PC-3 (cell line): ENCODE measurements at regions not wholly inside any gene's neighbourhood (a gene's known extent, or its start where the extent isn't known, plus 50 kb on each side); places are given as distances from the start of the nearest gene placed in this dataset.

ENCODE experiments used
- ATAC-seq: fragments of 200-7000 bp; cut with Tn5 transposase; 2 replicates; pipeline ENCODE4 v1.9.1; 2020; ENCODE audit warnings: mild to moderate bottlenecking, moderate library complexity
- BruUV-seq: library from RNA; stranded (reverse); fragments of 400-500 nt; replicated peaks from 2 replicates; lab custom pipeline; 2021; lab: Mats Ljungman, UMichigan
- CTCF ChIA-PET: fragments of 300-600 bp; sonication (Branson Sonifier 250); formaldehyde crosslinking; loops from one replicate; lab custom pipeline; 2022; ENCODE audit warnings: antibody characterized with exemption; lab: Charles Lee
- POLR2A ChIA-PET: fragments of 300-600 bp; sonication (Branson Sonifier 250); formaldehyde crosslinking; loops from one replicate; lab custom pipeline; 2022; ENCODE audit warnings: antibody characterized with exemption; ENCODE audit not compliant: unreplicated experiment; lab: Charles Lee
- DNase-seq: peaks from one replicate; pipeline ENCODE4 v3.0.0-alpha.2; 2015
- H2AFZ ChIP-seq: fragments of 300-600 bp; sonication (generic); 2 replicates; pipeline ENCODE4 v1.6.0; 2016; ENCODE audit warnings: antibody characterized with exemption, low read length
- H3F3A ChIP-seq: fragments of 300-600 bp; sonication (generic); one replicate; pipeline ENCODE4 v1.6.0; 2017; ENCODE audit warnings: antibody characterized with exemption, low read length, control low read depth, mild to moderate bottlenecking; ENCODE audit not compliant: unreplicated experiment
- H3K27ac ChIP-seq: fragments of 300-600 bp; sonication (generic); 2 replicates; pipeline ENCODE4 v1.5.1; 2016; ENCODE audit warnings: mild to moderate bottlenecking, low read length
- H3K27me3 ChIP-seq: fragments of 300-600 bp; sonication (generic); 2 replicates; pipeline ENCODE4 v1.6.1; 2016; ENCODE audit warnings: low read length, mixed read lengths
- H3K36me3 ChIP-seq: fragments of 300-600 bp; sonication (generic); 2 replicates; pipeline ENCODE4 v1.6.1; 2016; ENCODE audit warnings: low read depth, mixed run types, low read length, mixed read lengths
- H3K4me1 ChIP-seq: fragments of 300-600 bp; sonication (generic); 2 replicates; pipeline ENCODE4 v1.5.1; 2016; ENCODE audit warnings: low read length; ENCODE audit not compliant: insufficient read depth
- H3K4me2 ChIP-seq: fragments of 300-600 bp; sonication (generic); 2 replicates; pipeline ENCODE4 v1.6.0; 2016; ENCODE audit warnings: low read length
- H3K4me3 ChIP-seq: fragments of 300-600 bp; sonication (generic); 2 replicates; pipeline ENCODE4 v1.5.1; 2016; ENCODE audit warnings: mild to moderate bottlenecking, low read length, mixed read lengths
- H3K79me2 ChIP-seq: fragments of 300-600 bp; sonication (generic); 2 replicates; pipeline ENCODE4 v1.6.1; 2017; ENCODE audit warnings: low read length, mixed read lengths
- H3K9ac ChIP-seq: fragments of 300-600 bp; sonication (generic); 2 replicates; pipeline ENCODE4 v1.6.0; 2016; ENCODE audit warnings: mild to moderate bottlenecking, low read length
- H3K9me2 ChIP-seq: fragments of 300-600 bp; sonication (generic); replicated peaks from 2 replicates; pipeline ENCODE4 v1.6.1; 2016; ENCODE audit warnings: mixed run types, low read length, mixed read lengths
- H3K9me3 ChIP-seq: fragments of 300-600 bp; sonication (generic); 2 replicates; pipeline ENCODE4 v1.6.1; 2016; ENCODE audit warnings: low read length, mixed read lengths
- H4K20me1 ChIP-seq: fragments of 300-600 bp; sonication (generic); 2 replicates; pipeline ENCODE4 v1.6.1; 2016; ENCODE audit warnings: low read length, mixed read lengths
- CTCF ChIP-seq: fragments of 300-600 bp; sonication (generic); conservative IDR thresholded peaks from 2 replicates; pipeline ENCODE4 v1.5.1; 2017; ENCODE audit warnings: antibody characterized with exemption, low read depth, mild to moderate bottlenecking, low read length
- EZH2 ChIP-seq: fragments of 300-600 bp; sonication (generic); IDR thresholded peaks from one replicate; pipeline ENCODE4 v1.6.1; 2017; ENCODE audit warnings: antibody characterized with exemption, mild to moderate bottlenecking, low read length; ENCODE audit not compliant: unreplicated experiment
- EZH2phosphoT487 ChIP-seq: fragments of 300-600 bp; sonication (generic); IDR thresholded peaks from 2 replicates; pipeline ENCODE4 v1.6.1; 2018; ENCODE audit warnings: mild to moderate bottlenecking, antibody characterized with exemption, low read length, borderline replicate concordance
- intact Hi-C: fragments of 100-400 bp; cut with micrococcal nuclease; formaldehyde crosslinking; loops from 2 replicates; pipeline ENCODE4 v1.9.0; 2023

- no peaks in the 10 kb centered on the region for H4K20me1 ChIP-seq
- H3F3A ChIP-seq = no peaks in the 10 kb centered on the region
- TF ChIP-seq CTCF = no peak
- TF ChIP-seq EZH2 = no peak
- no peak for TF ChIP-seq EZH2phosphoT487
- no peak overlapping the region for H3K27ac ChIP-seq
- POLR2A ChIA-PET = no interaction called here
- no peak overlapping the region for H3K4me3 ChIP-seq
- no peak overlapping the region for H2AFZ ChIP-seq
- CTCF ChIA-PET = no interaction called here
- H3K4me2 ChIP-seq = no peak overlapping the region
- ATAC-seq = no peak
- H3K4me1 ChIP-seq = no peaks in the 10 kb centered on the region
- intact Hi-C loops = no loop called here
- H3K9me3 ChIP-seq = no peaks in the 10 kb centered on the region
- BruUV-seq = no TSS peak
- DNase-seq = no peak
- no peaks in the 10 kb centered on the region for H3K36me3 ChIP-seq
- no peaks in the 10 kb centered on the region for H3K27me3 ChIP-seq
- no peak overlapping the region for H3K9ac ChIP-seq
- H3K79me2 ChIP-seq = no peaks in the 10 kb centered on the region
- no peaks in the 10 kb centered on the region for H3K9me2 ChIP-seq
Observed at GRCh38 chr9:22863736-22864135, 417.1 kb downstream of the DMRTA1 start.

GRCh38 chr9:22893196-22893843, 446.7 kb downstream of the DMRTA1 start:
- TF ChIP-seq EZH2phosphoT487 (no peak), CTCF (no peak), EZH2 (no peak)
- H3K9ac ChIP-seq = no peak overlapping the region
- no peaks in the 10 kb centered on the region for H3K36me3 ChIP-seq
- ATAC-seq (no peak), DNase-seq (no peak)
- intact Hi-C loops = no loop called here
- POLR2A ChIA-PET = no interaction called here
- H4K20me1 ChIP-seq = no peaks in the 10 kb centered on the region
- H3K27me3 ChIP-seq = no peaks in the 10 kb centered on the region
- H3K4me1 ChIP-seq = no peaks in the 10 kb centered on the region
- CTCF ChIA-PET = no interaction called here
- no peaks in the 10 kb centered on the region for H3K79me2 ChIP-seq
- no peaks in the 10 kb centered on the region for H3K9me2 ChIP-seq
- H3K4me2 ChIP-seq = no peak overlapping the region
- H3F3A ChIP-seq = no peaks in the 10 kb centered on the region
- no peak overlapping the region for H3K4me3 ChIP-seq
- no peak overlapping the region for H3K27ac ChIP-seq
- no peaks in the 10 kb centered on the region for H3K9me3 ChIP-seq
- no peak overlapping the region for H2AFZ ChIP-seq
- BruUV-seq = no TSS peak

- no peak overlapping the region for H3K9ac ChIP-seq
- no peaks in the 10 kb centered on the region for H3K79me2 ChIP-seq
- intact Hi-C loops = no loop called here
- no peaks in the 10 kb centered on the region for H3K4me1 ChIP-seq
- ChIA-PET CTCF (no interaction called here), POLR2A (no interaction called here)
- H3F3A ChIP-seq = no peaks in the 10 kb centered on the region
- BruUV-seq = no TSS peak
- ATAC-seq (no peak), DNase-seq (no peak)
- no peaks in the 10 kb centered on the region for H3K27me3 ChIP-seq
- no peak overlapping the region for H3K4me2 ChIP-seq
- H3K27ac ChIP-seq = no peak overlapping the region
- no peaks in the 10 kb centered on the region for H4K20me1 ChIP-seq
- no peak for TF ChIP-seq EZH2
- no peak for TF ChIP-seq CTCF
- no peak for TF ChIP-seq EZH2phosphoT487
- no peaks in the 10 kb centered on the region for H3K9me3 ChIP-seq
- no peak overlapping the region for H3K4me3 ChIP-seq
- H3K36me3 ChIP-seq = no peaks in the 10 kb centered on the region
- no peak overlapping the region for H2AFZ ChIP-seq
- H3K9me2 ChIP-seq = no peaks in the 10 kb centered on the region
Observed at GRCh38 chr9:22898591-22898990, 452.0 kb downstream of the DMRTA1 start.
